ENCODE measurements at regions not wholly inside any gene's neighbourhood (a gene's known extent, or its start where the extent isn't known, plus 50 kb on each side); places are given as distances from the start of the nearest gene placed in this dataset.

GRCh38 chr6:24997905-24998304 lies 62.1 kb upstream of the RIPOR2 start:
- TF ChIP-seq POLR2A (IDR thresholded peaks at IDR 0.05) = no peak
- TF ChIP-seq CTCF (IDR thresholded peaks at IDR 0.05) = no peak

Data from uterus (tissue), 2 donors.